ENCODE measurements at regions not wholly inside any gene's neighbourhood (a gene's known extent, or its start where the extent isn't known, plus 50 kb on each side); places are given as distances from the start of the nearest gene placed in this dataset.
A peak's percentile ranks its signal among the peaks of the same experiment; 100 is the strongest.

DNA sequence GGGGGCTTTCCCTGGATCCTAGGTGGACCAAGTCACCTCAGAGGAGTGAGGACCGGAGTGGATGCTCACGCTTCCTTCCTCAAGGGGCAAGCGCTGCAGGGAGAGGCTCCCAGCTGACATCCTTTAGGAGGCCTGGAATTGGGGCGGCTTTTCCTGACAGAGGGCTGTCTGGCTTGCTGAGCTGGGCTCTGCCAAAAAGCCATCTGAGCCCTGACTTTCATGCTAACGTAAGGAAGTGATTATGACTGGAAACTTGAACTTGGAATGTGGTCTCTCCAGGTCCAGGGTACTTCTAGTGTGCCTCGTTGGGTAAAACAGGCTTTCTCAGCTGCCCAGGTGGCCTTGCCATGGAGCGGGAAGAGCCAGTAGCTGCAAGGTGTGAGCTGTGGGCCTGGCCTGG lies 268.3 kb upstream of the SPRED2 start:
- H3K4me2 ChIP-seq (ENCODE audit: low read depth, low read length): no peak overlapping the region
- no peak overlapping the region for H3K18ac ChIP-seq (ENCODE audit: low read depth, low read length)
- H3K9ac ChIP-seq (ENCODE audit: low read depth, low read length): no peak overlapping the region
- no peak overlapping the region for H3K56ac ChIP-seq (ENCODE audit: extremely low read depth, insufficient read depth, low read length)
- no peak overlapping the region for H3K23ac ChIP-seq (ENCODE audit: low read depth, low read length)
- H3K27me3 ChIP-seq (ENCODE audit: control insufficient read depth, insufficient read depth, low read length): peaks cover 22% of the 10 kb centered on the region
- no TSS peak for BruUV-seq (replicated peaks)
- no peaks in the 10 kb centered on the region for H3K79me1 ChIP-seq (ENCODE audit: low read depth in 1 of 2, low read length in 2 of 2)
- no peaks in the 10 kb centered on the region for H4K20me1 ChIP-seq (ENCODE audit: insufficient read depth, low read length)
- intact Hi-C loops (cut with micrococcal nuclease): no loop called here
- no peak overlapping the region for H2BK120ac ChIP-seq (ENCODE audit: low read depth, low read length)
- H2BK15ac ChIP-seq (ENCODE audit: low read depth, low read length): no peak overlapping the region
- ChIA-PET POLR2A (ENCODE audit: unreplicated experiment) (no interaction called here), CTCF (no interaction called here)
- H3K4ac ChIP-seq (ENCODE audit: low read depth, low read length): no peak overlapping the region
- no peak for DNase-seq
- ATAC-seq (ENCODE audit: low read depth): no peak
- H4K8ac ChIP-seq (ENCODE audit: low read depth in 2 of 2, low read length in 2 of 2): no peak overlapping the region
- H2AK9ac ChIP-seq (replicated peaks; ENCODE audit: low read depth, low read length, poor library complexity): no peak overlapping the region
- no peaks in the 10 kb centered on the region for H3K36me3 ChIP-seq (ENCODE audit: control insufficient read depth, insufficient read depth, low read length)
- H3K4me3 ChIP-seq (ENCODE audit: insufficient read depth, low read depth, low read length): no peak overlapping the region
- H3K14ac ChIP-seq (replicated peaks; ENCODE audit: low read depth, low read length): no peak overlapping the region
- WGBS, 2 experiments (ENCODE audit: extremely low coverage in 2 of 2, insufficient read length in 1 of 2): 29% methylated on average over 1 of the region's 7 CpGs; no CpG with 5 or more reads in 1 of the 2 experiments
- no peak overlapping the region for H2AK5ac ChIP-seq (ENCODE audit: low read depth, low read length)
- no peak overlapping the region for H3K27ac ChIP-seq (ENCODE audit: insufficient read depth, low read length)
- peak overlapping the region; percentile 61 for H2AFZ ChIP-seq (replicated peaks; ENCODE audit: low read length, poor library complexity)
- no peak overlapping the region for H2BK20ac ChIP-seq (ENCODE audit: low read depth, low read length)
- TF ChIP-seq RAD21 (IDR thresholded peaks at IDR 0.05; ENCODE audit: low read length) (no peak), CHD1 (IDR thresholded peaks at IDR 0.05; ENCODE audit: low read depth, low read length) (no peak), MAFK (IDR thresholded peaks at IDR 0.05; ENCODE audit: low read depth, low read length) (no peak), FOS (IDR thresholded peaks at IDR 0.05; ENCODE audit: low read depth, low read length) (no peak), RFX5 (IDR thresholded peaks at IDR 0.05; ENCODE audit: low read depth, low read length) (no peak), POLR2A (IDR thresholded peaks at IDR 0.05; ENCODE audit: low read depth, low read length) (no peak), MAZ (IDR thresholded peaks at IDR 0.05; ENCODE audit: borderline replicate concordance, low read depth, low read length) (no peak), RCOR1 (IDR thresholded peaks at IDR 0.05; ENCODE audit: insufficient replicate concordance, low read length) (no peak), MXI1 (IDR thresholded peaks at IDR 0.05; ENCODE audit: borderline replicate concordance, low read depth, low read length) (no peak), SMC3 (IDR thresholded peaks at IDR 0.05; ENCODE audit: low read depth, low read length) (no peak), NFE2L2 (IDR thresholded peaks at IDR 0.05; ENCODE audit: low read depth, low read length) (no peak)
- TF ChIP-seq, protein P1, sequence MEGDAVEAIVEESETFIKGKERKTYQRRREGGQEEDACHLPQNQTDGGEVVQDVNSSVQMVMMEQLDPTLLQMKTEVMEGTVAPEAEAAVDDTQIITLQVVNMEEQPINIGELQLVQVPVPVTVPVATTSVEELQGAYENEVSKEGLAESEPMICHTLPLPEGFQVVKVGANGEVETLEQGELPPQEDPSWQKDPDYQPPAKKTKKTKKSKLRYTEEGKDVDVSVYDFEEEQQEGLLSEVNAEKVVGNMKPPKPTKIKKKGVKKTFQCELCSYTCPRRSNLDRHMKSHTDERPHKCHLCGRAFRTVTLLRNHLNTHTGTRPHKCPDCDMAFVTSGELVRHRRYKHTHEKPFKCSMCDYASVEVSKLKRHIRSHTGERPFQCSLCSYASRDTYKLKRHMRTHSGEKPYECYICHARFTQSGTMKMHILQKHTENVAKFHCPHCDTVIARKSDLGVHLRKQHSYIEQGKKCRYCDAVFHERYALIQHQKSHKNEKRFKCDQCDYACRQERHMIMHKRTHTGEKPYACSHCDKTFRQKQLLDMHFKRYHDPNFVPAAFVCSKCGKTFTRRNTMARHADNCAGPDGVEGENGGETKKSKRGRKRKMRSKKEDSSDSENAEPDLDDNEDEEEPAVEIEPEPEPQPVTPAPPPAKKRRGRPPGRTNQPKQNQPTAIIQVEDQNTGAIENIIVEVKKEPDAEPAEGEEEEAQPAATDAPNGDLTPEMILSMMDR (conservative IDR thresholded peaks at IDR 0.05; ENCODE audit: low read depth, low read length): no peak
- TF ChIP-seq, protein P2, sequence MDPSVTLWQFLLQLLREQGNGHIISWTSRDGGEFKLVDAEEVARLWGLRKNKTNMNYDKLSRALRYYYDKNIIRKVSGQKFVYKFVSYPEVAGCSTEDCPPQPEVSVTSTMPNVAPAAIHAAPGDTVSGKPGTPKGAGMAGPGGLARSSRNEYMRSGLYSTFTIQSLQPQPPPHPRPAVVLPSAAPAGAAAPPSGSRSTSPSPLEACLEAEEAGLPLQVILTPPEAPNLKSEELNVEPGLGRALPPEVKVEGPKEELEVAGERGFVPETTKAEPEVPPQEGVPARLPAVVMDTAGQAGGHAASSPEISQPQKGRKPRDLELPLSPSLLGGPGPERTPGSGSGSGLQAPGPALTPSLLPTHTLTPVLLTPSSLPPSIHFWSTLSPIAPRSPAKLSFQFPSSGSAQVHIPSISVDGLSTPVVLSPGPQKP (IDR thresholded peaks at IDR 0.05; ENCODE audit: borderline replicate concordance, low read depth, low read length): no peak
- H3K9me3 ChIP-seq (ENCODE audit: control insufficient read depth, insufficient read depth, low read length): no peaks in the 10 kb centered on the region
- no peak overlapping the region for H4K91ac ChIP-seq (ENCODE audit: insufficient read depth, low read depth, low read length)
- no peaks in the 10 kb centered on the region for H3K4me1 ChIP-seq (ENCODE audit: control insufficient read depth, insufficient read depth, low read length)
- in situ Hi-C loops (cut with MboI; ENCODE audit: low sequenced_read_pairs): no loop called here
- H4K5ac ChIP-seq (ENCODE audit: low read depth, low read length): no peak overlapping the region
- no peak overlapping the region for H2BK5ac ChIP-seq (ENCODE audit: low read depth, low read length, poor library complexity, severe bottlenecking)
- dilution Hi-C loops (cut with HindIII; ENCODE audit: low sequenced_read_pairs, unreplicated experiment): no loop called here
- no peaks in the 10 kb centered on the region for H3K9me1 ChIP-seq (ENCODE audit: insufficient read depth, low read length)

All from IMR-90 (cell line).